HEK293 (cell line): ENCODE measurements at regions not wholly inside any gene's neighbourhood (a gene's known extent, or its start where the extent isn't known, plus 50 kb on each side); places are given as distances from the start of the nearest gene placed in this dataset.

Experiments
- CTCF ChIA-PET: fragments of 350-600 bp; formaldehyde crosslinking; extraction: SDS; loops from one replicate; lab custom pipeline; 2021; ENCODE audit warnings: antibody characterized with exemption; lab: Yijun Ruan, JAX
- POLR2A ChIA-PET: fragments of 300-600 bp; formaldehyde crosslinking; extraction: SDS; loops from one replicate; lab custom pipeline; 2020; ENCODE audit warnings: antibody characterized with exemption, inconsistent platforms; lab: Yijun Ruan, JAX
- H3K27ac ChIP-seq: fragments of 200-500 bp; sonication (Bioruptor generic); 2 replicates; pipeline ENCODE4 v1.5.1; 2014; ENCODE audit warnings: low read depth, low read length, control low read depth, inconsistent platforms; ENCODE audit errors: extremely low read depth
- H3K36me3 ChIP-seq, 2 experiments: fragments of 200-500 bp in 1 of 2; sonication (Bioruptor generic) in 1 of 2; 1 replicate in 1 of 2; 2 replicates in 1 of 2; pipeline ENCODE4 v1.5.1; 2014 to 2017; ENCODE audit warnings: inconsistent platforms in 2 of 2, low read length in 2 of 2; ENCODE audit not compliant: control insufficient read depth in 2 of 2, insufficient read depth in 1 of 2
- H3K4me1 ChIP-seq: fragments of 200-500 bp; sonication (Bioruptor generic); 2 replicates; pipeline ENCODE4 v1.5.1; 2014; ENCODE audit warnings: mild to moderate bottlenecking, low read length, inconsistent platforms; ENCODE audit not compliant: control insufficient read depth, insufficient read depth
- H3K4me3 ChIP-seq: 2 replicates; pipeline ENCODE4 v1.5.1; 2011; ENCODE audit warnings: low read depth, mild to moderate bottlenecking, control low read depth, low read length, moderate library complexity
- H3K9me3 ChIP-seq: fragments of 200-500 bp; sonication (Bioruptor generic); 2 replicates; pipeline ENCODE4 v1.5.1; 2014; ENCODE audit warnings: low read depth, low read length, inconsistent platforms; ENCODE audit not compliant: control insufficient read depth, insufficient read depth
- CTCF ChIP-seq: fragments of 450-650 bp; formaldehyde crosslinking; IDR thresholded peaks from 2 replicates; pipeline ENCODE4 v1.5.1; 2016; ENCODE audit warnings: missing biosample characterization, missing genetic modification characterization
- GLIS2 ChIP-seq: fragments of 450-650 bp; formaldehyde crosslinking; IDR thresholded peaks from 2 replicates; pipeline ENCODE4 v1.5.1; 2016; ENCODE audit warnings: missing biosample characterization, missing genetic modification characterization
- KLF8 ChIP-seq: fragments of 450-650 bp; formaldehyde crosslinking; IDR thresholded peaks from 2 replicates; pipeline ENCODE4 v1.5.1; 2016; ENCODE audit warnings: missing biosample characterization, missing genetic modification characterization
- MEIS1 ChIP-seq: sonication (generic); formaldehyde crosslinking; IDR thresholded peaks from 2 replicates; pipeline ENCODE4 v1.8.1; 2022; ENCODE audit warnings: missing genetic modification reagents, mild to moderate bottlenecking, borderline replicate concordance
- OSR2 ChIP-seq: fragments of 450-650 bp; formaldehyde crosslinking; IDR thresholded peaks from 2 replicates; pipeline ENCODE4 v1.5.1; 2016; ENCODE audit warnings: missing biosample characterization, missing genetic modification characterization
- SCRT1 ChIP-seq: fragments of 450-650 bp; formaldehyde crosslinking; IDR thresholded peaks from 2 replicates; pipeline ENCODE4 v1.5.1; 2016; ENCODE audit warnings: missing biosample characterization, missing genetic modification characterization, borderline replicate concordance
- SCRT2 ChIP-seq: fragments of 450-650 bp; formaldehyde crosslinking; IDR thresholded peaks from 2 replicates; pipeline ENCODE4 v1.5.1; 2016; ENCODE audit warnings: missing biosample characterization, missing genetic modification characterization
- SP7 ChIP-seq: fragments of 450-650 bp; formaldehyde crosslinking; IDR thresholded peaks from 2 replicates; pipeline ENCODE4 v1.5.1; 2016; ENCODE audit warnings: missing biosample characterization, missing genetic modification characterization
- ZBTB7A ChIP-seq: fragments of 450-650 bp; formaldehyde crosslinking; IDR thresholded peaks from 2 replicates; pipeline ENCODE4 v1.5.1; 2016; ENCODE audit warnings: low read depth, missing biosample characterization, missing genetic modification characterization
- ZBTB8A ChIP-seq: fragments of 450-650 bp; formaldehyde crosslinking; IDR thresholded peaks from 2 replicates; pipeline ENCODE4 v1.5.1; 2016; ENCODE audit warnings: missing biosample characterization, missing genetic modification characterization
- ZIC2 ChIP-seq: fragments of 450-650 bp; formaldehyde crosslinking; IDR thresholded peaks from 2 replicates; pipeline ENCODE4 v1.5.1; 2016; ENCODE audit warnings: missing biosample characterization, missing genetic modification characterization
- ZNF239 ChIP-seq: fragments of 450-650 bp; formaldehyde crosslinking; IDR thresholded peaks from 2 replicates; pipeline ENCODE4 v1.5.1; 2016; ENCODE audit warnings: missing biosample characterization, missing genetic modification characterization
- ZNF274 ChIP-seq, 2 experiments: fragments of 200-500 bp in 1 of 2; fragments of 450-650 bp in 1 of 2; sonication (Bioruptor generic) in 1 of 2; formaldehyde crosslinking in 1 of 2; IDR thresholded peaks; 2 replicates each; pipeline versions ENCODE4 v1.5.1 to v1.6.1; 2014 to 2016; ENCODE audit warnings: borderline replicate concordance in 1 of 2, inconsistent platforms in 1 of 2, low read length in 1 of 2, missing biosample characterization in 1 of 2, missing genetic modification characterization in 1 of 2
- ZNF362 ChIP-seq: fragments of 450-650 bp; formaldehyde crosslinking; IDR thresholded peaks from 2 replicates; pipeline ENCODE4 v1.5.1; 2016; ENCODE audit warnings: missing biosample characterization, missing genetic modification characterization
- ZNF366 ChIP-seq: fragments of 450-650 bp; formaldehyde crosslinking; conservative IDR thresholded peaks from 2 replicates; pipeline ENCODE4 v1.5.1; 2016; ENCODE audit warnings: missing biosample characterization, missing genetic modification characterization
- ZNF433 ChIP-seq: fragments of 450-650 bp; formaldehyde crosslinking; IDR thresholded peaks from 2 replicates; pipeline ENCODE4 v1.5.1; 2016; ENCODE audit warnings: missing biosample characterization, missing genetic modification characterization, low read depth
- ZNF596 ChIP-seq: fragments of 450-650 bp; IDR thresholded peaks from 2 replicates; pipeline ENCODE4 v1.5.0; 2018; ENCODE audit warnings: missing biosample characterization, mild to moderate bottlenecking, missing genetic modification characterization, moderate library complexity
- ZNF600 ChIP-seq: fragments of 450-650 bp; formaldehyde crosslinking; IDR thresholded peaks from 2 replicates; pipeline ENCODE4 v1.5.1; 2016; ENCODE audit warnings: missing biosample characterization, missing genetic modification characterization
- ZNF621 ChIP-seq: fragments of 450-650 bp; formaldehyde crosslinking; IDR thresholded peaks from 2 replicates; pipeline ENCODE4 v1.5.1; 2017; ENCODE audit warnings: missing biosample characterization, missing genetic modification characterization
- ZNF654 ChIP-seq: fragments of 450-650 bp; formaldehyde crosslinking; IDR thresholded peaks from 2 replicates; pipeline ENCODE4 v1.5.1; 2016; ENCODE audit warnings: low read depth, missing biosample characterization, missing genetic modification characterization
- ZNF660 ChIP-seq: fragments of 450-650 bp; IDR thresholded peaks from 2 replicates; pipeline ENCODE4 v1.5.1; 2018; ENCODE audit warnings: missing biosample characterization, mild to moderate bottlenecking, missing genetic modification characterization
- ZSCAN23 ChIP-seq: fragments of 450-650 bp; formaldehyde crosslinking; IDR thresholded peaks from 2 replicates; pipeline ENCODE4 v1.5.1; 2016; ENCODE audit warnings: missing biosample characterization, missing genetic modification characterization
- ZSCAN4 ChIP-seq: fragments of 450-650 bp; formaldehyde crosslinking; IDR thresholded peaks from 2 replicates; pipeline ENCODE4 v1.5.1; 2017; ENCODE audit warnings: missing biosample characterization, missing genetic modification characterization

- Histone ChIP-seq H3K4me3 (no peak overlapping the region), H3K36me3 (no peaks in the 10 kb centered on the region), H3K27ac (no peak overlapping the region), H3K4me1 (no peaks in the 10 kb centered on the region), H3K9me3 (no peaks in the 10 kb centered on the region)
- TF ChIP-seq ZNF600 (tag by site-specific recombination), result no peak
- ChIA-PET POLR2A (no interaction called here), CTCF (interaction anchor here (1.7 kb wide), 1 partner anchor 52 kb away, joined by 6 read pairs; no protein-coding TSS in a partner anchor)
Observed at GRCh38 chr15:85852969-85853368, 58.2 kb upstream of the KLHL25 start.

GRCh38 chr15:85854345-85855097, 59.8 kb upstream of the KLHL25 start:
- Histone ChIP-seq H3K9me3 (no peaks in the 10 kb centered on the region), H3K4me3 (no peak overlapping the region), H3K4me1 (no peaks in the 10 kb centered on the region), H3K36me3 (no peaks in the 10 kb centered on the region), H3K27ac (no peak overlapping the region)
- TF ChIP-seq SCRT1, result peak; percentile 98
- peak; percentile 76 for TF ChIP-seq CTCF
- TF ChIP-seq SCRT2 (tag by site-specific recombination), result peak; percentile 99
- no peak for TF ChIP-seq ZNF621 (tag by site-specific recombination)
- TF ChIP-seq GLIS2 (tag by site-specific recombination), result no peak
- TF ChIP-seq ZNF239 (tag by site-specific recombination), result no peak
- TF ChIP-seq ZNF654 (tag by site-specific recombination), result peak; percentile 98
- 0 out of 2 replicates have a peak, but pooled peaks have one; percentile 21 for TF ChIP-seq SP7 (tag by site-specific recombination)
- TF ChIP-seq ZNF362, result 0 out of 2 replicates have a peak, but pooled peaks have one; percentile 13
- ChIA-PET POLR2A (no interaction called here), CTCF (interaction anchor here (0.6 to 1.7 kb wide), 36 partner anchors 12 to 1892 kb away, joined by 3 to 6 read pairs (median 3); no protein-coding TSS in a partner anchor)

GRCh38 chr15:85858586-85859375, 64.1 kb upstream of the KLHL25 start:
- H3K36me3 ChIP-seq, result no peaks in the 10 kb centered on the region
- H3K4me3 ChIP-seq, result peak overlapping the region; percentile 14
- CTCF ChIA-PET, result interaction anchor here (0.6 to 2.0 kb wide), 42 partner anchors 8 to 1746 kb away, joined by 3 to 13 read pairs (median 3); no protein-coding TSS in a partner anchor
- POLR2A ChIA-PET, result interaction anchor here (0.6 kb wide), 1 partner anchor 1148 kb away, joined by 3 read pairs; no protein-coding TSS in a partner anchor
- no peaks in the 10 kb centered on the region for H3K4me1 ChIP-seq
- no peak overlapping the region for H3K27ac ChIP-seq
- H3K9me3 ChIP-seq, result no peaks in the 10 kb centered on the region
- TF ChIP-seq ZNF596 (tag by site-specific recombination), result no peak
- TF ChIP-seq ZNF274 (IDR thresholded peaks at IDR 0.05; ENCODE audit: low read length), result no peak
- TF ChIP-seq ZNF274 (tag by site-specific recombination; IDR thresholded peaks at IDR 0.05; ENCODE audit: borderline replicate concordance), result no peak
- TF ChIP-seq OSR2 (tag by site-specific recombination), result no peak
- TF ChIP-seq ZBTB7A, result no peak
- TF ChIP-seq ZSCAN23 (tag by site-specific recombination), result no peak
- peak; percentile 88 for TF ChIP-seq ZIC2
- TF ChIP-seq ZNF660 (tag by site-specific recombination), result 0 out of 2 replicates have a peak, but pooled peaks have one; percentile 28
- peak; percentile 85 for TF ChIP-seq CTCF
- TF ChIP-seq KLF8 (tag by site-specific recombination), result peak; percentile 51; the same call in 1 of the 2 replicates
- no peak for TF ChIP-seq ZNF366 (tag by site-specific recombination)
- TF ChIP-seq SP7 (tag by site-specific recombination), result peak; percentile 32; the same call in 1 of the 2 replicates
- TF ChIP-seq ZSCAN4 (tag by site-specific recombination), result peak; percentile 94
- TF ChIP-seq MEIS1 (CRISPR knock-in tag), result no peak
- no peak for TF ChIP-seq ZNF433
- no peak for TF ChIP-seq ZBTB8A (tag by site-specific recombination)
